Astrocyte (in vitro differentiated cells and primary cell): ENCODE measurements at regions not wholly inside any gene's neighbourhood (a gene's known extent, or its start where the extent isn't known, plus 50 kb on each side); places are given as distances from the start of the nearest gene placed in this dataset.

Source experiments
- DNase-seq: peaks from one replicate; pipeline ENCODE4 v3.0.0-alpha.2; 2010; ENCODE audit warnings: low read depth
- FAIRE-seq: peaks from 2 replicates; lab custom pipeline; 2011; peaks lifted over from hg19 to GRCh38; lab: Jason Lieb, UNC
- H2AFZ ChIP-seq: 2 replicates; pipeline ENCODE4 v1.6.0; 2012; ENCODE audit warnings: low read depth, low read length, inconsistent platforms
- H3K27ac ChIP-seq: 2 replicates; pipeline ENCODE4 v1.5.1; 2011; ENCODE audit warnings: low read depth, low read length, inconsistent platforms
- H3K27me3 ChIP-seq: 2 replicates; pipeline ENCODE4 v1.6.0; 2011; ENCODE audit warnings: low read length, inconsistent platforms; ENCODE audit not compliant: insufficient read depth
- H3K36me3 ChIP-seq: 2 replicates; pipeline ENCODE4 v1.5.1; 2011; ENCODE audit warnings: low read length, inconsistent platforms; ENCODE audit not compliant: insufficient read depth
- H3K4me1 ChIP-seq: 2 replicates; pipeline ENCODE4 v1.5.1; 2011; ENCODE audit warnings: low read length, inconsistent platforms; ENCODE audit not compliant: insufficient read depth
- H3K4me2 ChIP-seq: 2 replicates; pipeline ENCODE4 v1.6.0; 2012; ENCODE audit warnings: low read length, inconsistent platforms
- H3K4me3 ChIP-seq: 2 replicates; pipeline ENCODE4 v1.5.1; 2011; ENCODE audit warnings: low read depth, mild to moderate bottlenecking, low read length, inconsistent platforms; ENCODE audit not compliant: insufficient read depth
- H3K79me2 ChIP-seq: 2 replicates; pipeline ENCODE4 v1.6.0; 2012; ENCODE audit warnings: mild to moderate bottlenecking, low read length, inconsistent platforms; ENCODE audit not compliant: insufficient read depth
- H3K9ac ChIP-seq: 2 replicates; pipeline ENCODE4 v1.6.0; 2012; ENCODE audit warnings: mild to moderate bottlenecking, low read length, inconsistent platforms
- H3K9me3 ChIP-seq: 2 replicates; pipeline ENCODE4 v1.5.1; 2012; ENCODE audit warnings: low read depth, mild to moderate bottlenecking, low read length, inconsistent platforms; ENCODE audit not compliant: insufficient read depth
- H4K20me1 ChIP-seq: 2 replicates; pipeline ENCODE4 v1.6.0; 2012; ENCODE audit warnings: low read length, inconsistent platforms; ENCODE audit not compliant: insufficient read depth
- H3K27ac Mint-ChIP-seq: one replicate; pipeline ENCODE4 v1.8.0; 2021; ENCODE audit warnings: mild to moderate bottlenecking, mixed read lengths; ENCODE audit not compliant: unreplicated experiment
- H3K27me3 Mint-ChIP-seq: one replicate; pipeline ENCODE4 v1.8.0; 2021; ENCODE audit warnings: low read depth, mixed read lengths; ENCODE audit not compliant: unreplicated experiment
- H3K36me3 Mint-ChIP-seq: one replicate; pipeline ENCODE4 v1.8.0; 2021; ENCODE audit warnings: low read depth, mixed read lengths; ENCODE audit not compliant: unreplicated experiment
- H3K4me1 Mint-ChIP-seq: one replicate; pipeline ENCODE4 v1.8.0; 2021; ENCODE audit warnings: low read depth, mixed read lengths; ENCODE audit not compliant: unreplicated experiment
- H3K4me3 Mint-ChIP-seq: one replicate; pipeline ENCODE4 v1.8.0; 2021; ENCODE audit warnings: mild to moderate bottlenecking, moderate library complexity, mixed read lengths; ENCODE audit not compliant: unreplicated experiment
- H3K9me3 Mint-ChIP-seq: one replicate; pipeline ENCODE4 v1.8.0; 2021; ENCODE audit warnings: mild to moderate bottlenecking, mixed read lengths; ENCODE audit not compliant: unreplicated experiment
- CTCF ChIP-seq: IDR thresholded peaks from 2 replicates; pipeline ENCODE4 v1.5.1; 2011; ENCODE audit warnings: low read depth, mild to moderate bottlenecking, inconsistent platforms, low read length, moderate library complexity; ENCODE audit not compliant: insufficient read depth
- EZH2 ChIP-seq: IDR thresholded peaks from 2 replicates; pipeline ENCODE4 v1.6.1; 2012; ENCODE audit warnings: mild to moderate bottlenecking, low read length, inconsistent platforms; ENCODE audit not compliant: insufficient read depth

GRCh38 chr2:104023765-104024164 is 830.1 kb upstream of the POU3F3 start:
- DNase-seq = no peak
- no peak overlapping the region for H3K27ac ChIP-seq
- Mint-ChIP-seq H3K36me3 (no peaks in the 10 kb centered on the region), H3K4me1 (peaks cover 6% of the 10 kb centered on the region), H3K9me3 (no peaks in the 10 kb centered on the region), H3K27ac (no peak overlapping the region), H3K27me3 (no peaks in the 10 kb centered on the region), H3K4me3 (no peak overlapping the region)
- H3K36me3 ChIP-seq = no peaks in the 10 kb centered on the region
- H3K9me3 ChIP-seq = no peaks in the 10 kb centered on the region
- H3K4me2 ChIP-seq = no peak overlapping the region
- H3K27me3 ChIP-seq = no peaks in the 10 kb centered on the region
- H4K20me1 ChIP-seq = no peaks in the 10 kb centered on the region
- no peak overlapping the region for H3K9ac ChIP-seq
- H3K4me1 ChIP-seq = no peaks in the 10 kb centered on the region
- no peak overlapping the region for H2AFZ ChIP-seq
- FAIRE-seq = no peak
- no peaks in the 10 kb centered on the region for H3K79me2 ChIP-seq
- H3K4me3 ChIP-seq = no peak overlapping the region
- TF ChIP-seq CTCF = no peak
- no peak for TF ChIP-seq EZH2

- Histone ChIP-seq H3K27me3 (no peaks in the 10 kb centered on the region), H3K79me2 (no peaks in the 10 kb centered on the region), H2AFZ (no peak overlapping the region), H3K9ac (no peak overlapping the region), H3K27ac (no peak overlapping the region), H3K4me1 (no peaks in the 10 kb centered on the region), H3K9me3 (no peaks in the 10 kb centered on the region), H3K4me2 (no peak overlapping the region), H3K36me3 (no peaks in the 10 kb centered on the region), H4K20me1 (no peaks in the 10 kb centered on the region), H3K4me3 (no peak overlapping the region)
- FAIRE-seq (no peak), DNase-seq (peak; percentile 43)
- Mint-ChIP-seq H3K27me3 (no peaks in the 10 kb centered on the region), H3K4me1 (peaks cover 6% of the 10 kb centered on the region), H3K27ac (no peak overlapping the region), H3K9me3 (no peaks in the 10 kb centered on the region), H3K4me3 (no peak overlapping the region), H3K36me3 (no peaks in the 10 kb centered on the region)
- no peak for TF ChIP-seq CTCF
- no peak for TF ChIP-seq EZH2
These were observed 828.6 kb upstream of the POU3F3 start for GRCh38 chr2:104025295-104025694.

GRCh38 chr2:104026725-104027124 is 827.2 kb upstream of the POU3F3 start:
- DNase-seq (no peak), FAIRE-seq (no peak)
- Mint-ChIP-seq H3K36me3 (no peaks in the 10 kb centered on the region), H3K27me3 (no peaks in the 10 kb centered on the region), H3K27ac (no peak overlapping the region), H3K4me3 (no peak overlapping the region), H3K4me1 (peaks cover 6% of the 10 kb centered on the region), H3K9me3 (no peaks in the 10 kb centered on the region)
- no peak overlapping the region for H3K27ac ChIP-seq
- H3K36me3 ChIP-seq = no peaks in the 10 kb centered on the region
- no peaks in the 10 kb centered on the region for H4K20me1 ChIP-seq
- H3K79me2 ChIP-seq = no peaks in the 10 kb centered on the region
- H3K4me2 ChIP-seq = peak overlapping the region; percentile 82
- no peaks in the 10 kb centered on the region for H3K9me3 ChIP-seq
- no peak for TF ChIP-seq CTCF
- no peak for TF ChIP-seq EZH2
- peak overlapping the region; percentile 41 for H2AFZ ChIP-seq
- H3K9ac ChIP-seq = peak overlapping the region; percentile 48
- no peaks in the 10 kb centered on the region for H3K4me1 ChIP-seq
- H3K4me3 ChIP-seq = peak overlapping the region; percentile 28
- no peaks in the 10 kb centered on the region for H3K27me3 ChIP-seq
